Parathyroid adenoma (tissue), 2 donors: ENCODE measurements at regions not wholly inside any gene's neighbourhood (a gene's known extent, or its start where the extent isn't known, plus 50 kb on each side); places are given as distances from the start of the nearest gene placed in this dataset.
"Not testable (repeated sequence)": the region's sequence is repeated elsewhere in the genome, so short reads cannot be mapped to it uniquely, and the experiment has no call there.

Experiments
- H2AFZ ChIP-seq: fragments of 300-600 bp; sonication (generic); one replicate; pipeline ENCODE4 v1.7.0; 2017; ENCODE audit warnings: antibody characterized with exemption, mild to moderate bottlenecking
- H3K27ac ChIP-seq: fragments of 300-600 bp; sonication (generic); one replicate; pipeline ENCODE4 v1.7.0; 2017
- H3K27me3 ChIP-seq: fragments of 300-600 bp; sonication (generic); one replicate; pipeline ENCODE4 v1.7.0; 2017; ENCODE audit warnings: low read length; ENCODE audit not compliant: control insufficient read depth, insufficient read depth
- H3K36me3 ChIP-seq: fragments of 300-600 bp; sonication (generic); one replicate; pipeline ENCODE4 v1.7.0; 2017; ENCODE audit warnings: low read length; ENCODE audit not compliant: control insufficient read depth, insufficient read depth
- H3K4me1 ChIP-seq: fragments of 300-600 bp; sonication (generic); one replicate; pipeline ENCODE4 v1.7.0; 2017; ENCODE audit warnings: control low read depth
- H3K4me2 ChIP-seq: fragments of 300-600 bp; sonication (generic); one replicate; pipeline ENCODE4 v1.7.0; 2017; ENCODE audit warnings: low read length
- H3K4me3 ChIP-seq: fragments of 300-600 bp; sonication (generic); one replicate; pipeline ENCODE4 v1.7.0; 2017; ENCODE audit warnings: low read depth, low read length
- H3K79me2 ChIP-seq: fragments of 300-600 bp; sonication (generic); one replicate; pipeline ENCODE4 v1.7.0; 2017; ENCODE audit warnings: control low read depth
- H3K9ac ChIP-seq: fragments of 300-600 bp; sonication (generic); one replicate; pipeline ENCODE4 v1.7.0; 2017; ENCODE audit warnings: mild to moderate bottlenecking
- H3K9me3 ChIP-seq: fragments of 300-600 bp; sonication (generic); one replicate; pipeline ENCODE4 v1.7.0; 2017; ENCODE audit warnings: low read length; ENCODE audit not compliant: control insufficient read depth
- TF ChIP-seq, protein P1 (sequence below): fragments of 300-600 bp; sonication (generic); IDR thresholded peaks from one replicate; pipeline ENCODE4 v1.7.0; 2017; ENCODE audit warnings: antibody characterized with exemption, mild to moderate bottlenecking
- donor health status: primary hyperparathyroidism.

DNA sequence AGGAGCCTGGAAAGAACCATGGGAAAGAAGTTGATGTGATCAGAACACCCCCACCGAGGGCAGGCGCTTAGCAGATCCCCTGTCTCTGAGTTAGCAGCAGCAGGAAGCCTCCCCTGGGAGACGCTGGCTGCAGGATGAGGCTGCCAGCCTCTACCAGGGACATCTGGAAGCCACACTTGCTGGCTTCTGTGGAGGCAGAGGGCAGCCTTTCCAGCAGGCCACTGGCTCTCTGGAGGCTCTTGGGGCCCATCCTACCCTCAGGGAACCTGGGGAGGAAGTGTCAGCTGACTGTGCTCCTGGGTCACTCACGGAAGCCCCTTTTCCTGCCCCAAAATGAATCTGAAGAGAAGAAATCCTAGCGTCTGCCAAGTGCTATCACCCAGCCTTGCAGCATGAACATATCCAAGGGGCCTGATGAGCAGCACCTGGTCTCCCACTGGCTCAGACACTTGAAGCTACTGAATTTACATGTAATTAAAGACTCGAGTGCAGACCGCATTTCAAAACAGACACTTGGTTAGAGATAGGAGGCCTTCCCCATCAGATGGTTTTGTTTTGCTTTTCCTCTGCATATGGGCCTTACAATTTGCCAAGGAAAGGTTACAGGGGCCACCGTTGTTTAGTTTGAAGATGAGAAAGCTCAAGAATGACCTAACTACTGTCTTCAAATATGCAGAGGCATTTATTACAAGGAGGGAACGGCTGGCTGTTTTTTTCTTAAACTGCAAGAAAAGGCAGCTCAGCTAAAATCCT is 142.1 kb downstream of the BCL2L11 start:
- not testable (repeated sequence) for H3K4me1 ChIP-seq, H3K9me3 ChIP-seq, H3K9ac ChIP-seq, H3K27ac ChIP-seq, H3K79me2 ChIP-seq, H3K4me3 ChIP-seq, H3K4me2 ChIP-seq, H3K27me3 ChIP-seq, H3K36me3 ChIP-seq
- H2AFZ ChIP-seq, result peak overlapping the region; percentile 56

DNA sequence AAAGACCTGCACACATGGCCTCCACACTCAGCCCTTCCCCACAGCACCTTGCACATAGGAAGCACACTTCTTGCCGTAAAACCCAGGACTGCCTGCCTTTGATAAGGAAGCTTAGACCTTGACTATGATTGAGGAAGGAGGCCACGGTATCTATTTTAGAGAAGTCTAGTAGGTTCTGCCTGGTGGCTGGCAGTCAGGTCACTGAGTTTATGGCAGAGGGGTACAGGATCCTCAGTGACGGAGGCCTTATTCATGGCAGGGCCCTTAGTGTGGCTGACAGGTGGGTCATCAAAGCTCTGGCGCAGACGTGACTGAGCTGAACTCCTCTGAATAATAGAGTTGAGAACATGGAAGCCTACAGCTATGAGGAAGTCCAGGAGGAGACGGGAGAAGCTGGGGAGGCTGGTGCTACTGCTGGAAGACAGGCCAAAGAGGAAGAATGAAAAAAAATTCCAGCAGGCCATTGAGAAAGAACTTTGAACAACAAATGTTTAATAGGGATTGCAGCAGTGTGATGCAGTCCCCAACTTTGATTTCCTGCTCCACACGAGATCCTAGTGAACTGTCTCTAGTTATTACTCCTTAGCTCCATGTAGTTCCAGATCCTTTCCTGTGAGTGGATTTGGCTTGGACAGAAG is 142.8 kb downstream of the BCL2L11 start:
- not testable (repeated sequence) for H2AFZ ChIP-seq

DNA sequence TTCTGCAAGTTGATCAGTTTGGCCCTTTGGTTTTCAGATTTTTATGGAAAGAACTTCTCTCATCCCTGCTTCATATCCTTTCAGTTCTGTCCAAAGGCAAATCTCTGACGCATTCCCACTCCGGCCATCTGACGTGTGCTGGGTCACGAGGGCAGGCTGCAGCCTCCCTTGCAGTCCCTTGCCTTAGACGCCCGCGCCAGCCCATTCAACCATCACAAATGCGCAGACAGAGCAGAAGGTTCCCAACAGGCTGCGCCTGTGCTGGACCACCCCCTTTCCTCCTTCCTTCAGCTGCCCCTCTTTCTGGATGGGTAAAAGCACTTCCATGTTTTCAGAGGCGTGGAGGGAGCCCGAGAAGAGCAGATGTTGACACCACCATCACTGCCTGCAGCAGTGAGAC is 144.2 kb downstream of the BCL2L11 start:
- H3K4me2 ChIP-seq, H3K9me3 ChIP-seq, H3K36me3 ChIP-seq, H3K27ac ChIP-seq, H2AFZ ChIP-seq, H3K27me3 ChIP-seq, H3K79me2 ChIP-seq, H3K4me1 ChIP-seq, H3K9ac ChIP-seq, H3K4me3 ChIP-seq: not testable (repeated sequence)

More for the DNA sequence above, 142.8 kb downstream of the BCL2L11 start:
- not testable (repeated sequence) for H3K4me3 ChIP-seq, H3K79me2 ChIP-seq, H3K4me2 ChIP-seq, H3K36me3 ChIP-seq, H3K4me1 ChIP-seq, H3K27ac ChIP-seq, H3K27me3 ChIP-seq, H3K9me3 ChIP-seq, H3K9ac ChIP-seq

DNA sequence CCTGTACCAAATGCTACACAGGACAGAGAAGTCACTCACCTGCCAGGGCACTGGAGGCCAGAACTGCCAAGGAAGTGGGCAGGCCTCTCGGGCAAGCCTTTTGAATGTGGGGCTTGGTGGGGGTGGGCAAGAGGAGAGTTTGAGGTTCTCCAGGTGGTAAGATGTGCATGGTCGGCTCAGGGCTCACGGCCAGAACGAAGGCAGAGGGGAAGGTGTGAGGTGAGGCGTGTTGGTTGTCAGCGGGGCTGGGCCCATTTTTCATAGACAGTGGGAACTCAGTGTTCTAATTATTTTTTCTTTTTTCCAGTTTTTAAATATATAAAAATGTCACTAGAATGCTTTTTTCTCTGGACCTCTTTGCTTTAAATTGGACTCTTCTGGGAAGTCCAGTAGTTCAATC is 145.8 kb downstream of the BCL2L11 start:
- H3K9ac ChIP-seq, H3K36me3 ChIP-seq, H3K4me2 ChIP-seq, H3K4me1 ChIP-seq, H3K9me3 ChIP-seq, H3K27me3 ChIP-seq, H2AFZ ChIP-seq, H3K79me2 ChIP-seq, H3K4me3 ChIP-seq: not testable (repeated sequence)
- H3K27ac ChIP-seq, result peak overlapping the region; percentile 64

DNA sequence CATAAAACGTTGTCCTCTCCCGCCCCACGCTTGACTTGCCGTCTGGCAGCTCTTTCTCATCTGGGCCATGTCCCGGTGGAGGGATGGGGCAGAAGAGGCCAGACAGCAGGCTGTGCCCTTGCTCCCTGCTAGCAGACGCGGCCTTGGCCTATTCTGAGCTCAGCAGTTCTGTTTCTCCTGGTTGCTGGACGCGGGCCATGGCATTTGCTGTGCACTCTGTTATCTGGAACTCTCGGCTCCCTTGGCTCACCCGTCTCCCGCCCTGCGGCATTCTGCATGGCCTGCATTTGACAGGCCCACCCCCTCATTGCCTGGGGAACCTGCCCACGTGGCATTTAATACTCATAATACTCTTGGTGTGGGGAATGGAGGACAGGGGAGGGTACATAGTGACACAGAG is 146.3 kb downstream of the BCL2L11 start:
- H3K9me3 ChIP-seq, H3K4me2 ChIP-seq, H3K27me3 ChIP-seq, H3K4me1 ChIP-seq, H3K9ac ChIP-seq, H3K36me3 ChIP-seq, H3K79me2 ChIP-seq, H3K4me3 ChIP-seq, H2AFZ ChIP-seq: not testable (repeated sequence)
- peak overlapping the region; percentile 47 for H3K27ac ChIP-seq
- TF ChIP-seq, protein P1, sequence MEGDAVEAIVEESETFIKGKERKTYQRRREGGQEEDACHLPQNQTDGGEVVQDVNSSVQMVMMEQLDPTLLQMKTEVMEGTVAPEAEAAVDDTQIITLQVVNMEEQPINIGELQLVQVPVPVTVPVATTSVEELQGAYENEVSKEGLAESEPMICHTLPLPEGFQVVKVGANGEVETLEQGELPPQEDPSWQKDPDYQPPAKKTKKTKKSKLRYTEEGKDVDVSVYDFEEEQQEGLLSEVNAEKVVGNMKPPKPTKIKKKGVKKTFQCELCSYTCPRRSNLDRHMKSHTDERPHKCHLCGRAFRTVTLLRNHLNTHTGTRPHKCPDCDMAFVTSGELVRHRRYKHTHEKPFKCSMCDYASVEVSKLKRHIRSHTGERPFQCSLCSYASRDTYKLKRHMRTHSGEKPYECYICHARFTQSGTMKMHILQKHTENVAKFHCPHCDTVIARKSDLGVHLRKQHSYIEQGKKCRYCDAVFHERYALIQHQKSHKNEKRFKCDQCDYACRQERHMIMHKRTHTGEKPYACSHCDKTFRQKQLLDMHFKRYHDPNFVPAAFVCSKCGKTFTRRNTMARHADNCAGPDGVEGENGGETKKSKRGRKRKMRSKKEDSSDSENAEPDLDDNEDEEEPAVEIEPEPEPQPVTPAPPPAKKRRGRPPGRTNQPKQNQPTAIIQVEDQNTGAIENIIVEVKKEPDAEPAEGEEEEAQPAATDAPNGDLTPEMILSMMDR, result peak; percentile 49

DNA sequence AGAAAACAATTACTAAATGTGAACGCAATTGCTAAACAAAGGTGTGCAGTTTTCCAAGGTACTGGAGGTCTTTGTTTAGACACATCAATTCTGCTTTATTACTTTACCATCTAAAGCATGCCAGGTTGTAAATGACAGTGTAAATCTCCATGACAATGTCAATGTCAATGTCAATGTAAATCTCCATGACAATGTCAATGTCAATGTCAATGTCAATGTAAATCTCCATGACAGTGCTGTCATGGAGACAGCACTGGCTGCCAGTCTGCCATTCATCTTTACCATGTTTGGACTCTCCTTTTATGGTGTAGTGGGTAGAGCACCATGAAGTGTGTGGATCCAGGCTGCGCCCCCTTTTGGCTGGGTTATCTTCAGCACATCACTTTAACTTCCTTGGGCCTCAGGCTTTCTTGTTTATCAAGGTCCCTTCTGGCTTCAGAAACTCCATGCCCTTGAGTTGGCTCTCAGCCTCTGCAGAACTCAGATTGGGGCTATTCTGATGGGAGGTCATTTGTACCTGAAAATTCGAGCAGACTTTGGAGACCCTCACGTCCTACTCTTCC is 149.1 kb downstream of the BCL2L11 start:
- not testable (repeated sequence) for H3K9ac ChIP-seq, H3K27me3 ChIP-seq

DNA sequence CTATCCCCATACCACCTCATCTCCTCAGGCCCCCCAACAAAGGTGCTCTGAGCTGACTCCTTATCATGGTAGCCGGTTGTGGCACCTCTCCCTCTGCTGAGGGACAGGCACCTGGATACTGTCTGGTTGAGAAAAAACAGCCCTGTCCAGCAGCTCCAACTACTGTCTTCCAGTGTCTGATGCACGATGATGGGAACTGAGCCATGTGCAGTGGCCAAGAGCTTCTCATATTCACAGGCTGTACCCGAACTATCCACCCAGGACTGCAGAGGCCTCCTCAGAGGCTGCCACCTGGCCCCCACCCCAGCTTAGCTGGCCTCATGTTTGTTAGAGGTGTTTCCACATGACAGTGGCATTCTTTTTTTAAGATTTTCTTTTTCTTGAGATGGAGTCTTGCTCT is 149.9 kb downstream of the BCL2L11 start:
- not testable (repeated sequence) for H3K4me2 ChIP-seq, H3K9me3 ChIP-seq, H3K4me3 ChIP-seq, H3K9ac ChIP-seq, H3K27me3 ChIP-seq, H3K36me3 ChIP-seq, H3K4me1 ChIP-seq, H2AFZ ChIP-seq, H3K27ac ChIP-seq, H3K79me2 ChIP-seq

More for the DNA sequence above, 149.1 kb downstream of the BCL2L11 start:
- not testable (repeated sequence) for H3K36me3 ChIP-seq, H3K79me2 ChIP-seq, H3K4me3 ChIP-seq, H3K9me3 ChIP-seq, H3K27ac ChIP-seq, H3K4me2 ChIP-seq, H2AFZ ChIP-seq, H3K4me1 ChIP-seq

DNA sequence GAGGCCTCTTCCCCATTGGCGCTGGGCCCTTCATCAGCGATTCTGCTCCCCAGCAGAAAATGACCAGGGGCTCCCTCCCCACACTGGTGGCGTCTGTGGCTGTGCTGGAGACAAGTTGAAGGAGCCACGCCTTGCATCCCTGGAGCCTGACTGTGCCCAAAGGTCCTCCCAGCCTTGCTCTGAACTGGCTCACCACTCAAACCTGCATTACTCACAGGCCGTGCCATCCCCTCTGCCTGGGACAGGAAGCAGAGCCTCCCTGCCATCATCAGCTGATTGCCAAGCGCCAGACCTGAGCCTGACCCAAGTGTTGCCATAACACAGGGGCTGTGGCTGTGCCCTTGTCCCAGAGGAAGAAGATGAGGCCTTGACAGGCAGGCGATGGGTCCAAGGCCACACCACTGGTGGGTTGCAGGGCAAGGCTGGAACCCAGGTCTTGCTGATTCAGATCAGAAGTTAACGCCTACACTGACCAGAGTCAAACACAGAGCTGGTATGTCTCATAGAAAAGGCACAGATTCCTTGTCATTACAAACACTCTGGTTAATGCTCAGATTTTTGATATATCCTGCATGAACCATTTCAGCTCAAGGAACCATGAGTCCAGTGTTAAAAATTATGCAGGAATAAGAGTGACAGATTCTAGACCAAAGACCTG is 151.1 kb downstream of the BCL2L11 start:
- H3K9ac ChIP-seq, H3K4me2 ChIP-seq, H2AFZ ChIP-seq, H3K9me3 ChIP-seq, H3K79me2 ChIP-seq, H3K27me3 ChIP-seq, H3K36me3 ChIP-seq, H3K4me1 ChIP-seq, H3K27ac ChIP-seq, H3K4me3 ChIP-seq: not testable (repeated sequence)

DNA sequence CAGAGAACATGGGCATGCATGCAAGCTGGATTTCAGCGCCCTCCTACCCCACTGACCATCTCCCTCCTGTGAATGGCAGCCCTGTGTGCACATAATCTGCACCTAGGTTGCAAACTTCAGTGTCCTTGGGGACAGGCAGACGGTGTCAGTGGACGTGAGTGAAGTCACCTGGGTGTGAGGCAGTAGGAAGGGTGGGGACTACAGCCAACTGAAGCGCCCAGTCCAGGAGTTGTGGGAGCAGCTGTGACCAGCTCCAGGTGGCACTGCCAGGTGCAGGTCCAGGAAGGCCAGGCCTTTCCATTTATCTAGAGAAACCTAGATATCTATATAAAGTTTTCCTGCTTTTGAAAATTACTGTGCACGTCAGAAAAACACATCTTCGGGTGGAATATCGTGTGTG is 152.3 kb downstream of the BCL2L11 start:
- not testable (repeated sequence) for H2AFZ ChIP-seq, H3K36me3 ChIP-seq, H3K4me2 ChIP-seq, H3K4me1 ChIP-seq, H3K9me3 ChIP-seq, H3K27me3 ChIP-seq, H3K9ac ChIP-seq, H3K27ac ChIP-seq, H3K79me2 ChIP-seq, H3K4me3 ChIP-seq
